ENCODE measurements at regions not wholly inside any gene's neighbourhood (a gene's known extent, or its start where the extent isn't known, plus 50 kb on each side); places are given as distances from the start of the nearest gene placed in this dataset.

DNA sequence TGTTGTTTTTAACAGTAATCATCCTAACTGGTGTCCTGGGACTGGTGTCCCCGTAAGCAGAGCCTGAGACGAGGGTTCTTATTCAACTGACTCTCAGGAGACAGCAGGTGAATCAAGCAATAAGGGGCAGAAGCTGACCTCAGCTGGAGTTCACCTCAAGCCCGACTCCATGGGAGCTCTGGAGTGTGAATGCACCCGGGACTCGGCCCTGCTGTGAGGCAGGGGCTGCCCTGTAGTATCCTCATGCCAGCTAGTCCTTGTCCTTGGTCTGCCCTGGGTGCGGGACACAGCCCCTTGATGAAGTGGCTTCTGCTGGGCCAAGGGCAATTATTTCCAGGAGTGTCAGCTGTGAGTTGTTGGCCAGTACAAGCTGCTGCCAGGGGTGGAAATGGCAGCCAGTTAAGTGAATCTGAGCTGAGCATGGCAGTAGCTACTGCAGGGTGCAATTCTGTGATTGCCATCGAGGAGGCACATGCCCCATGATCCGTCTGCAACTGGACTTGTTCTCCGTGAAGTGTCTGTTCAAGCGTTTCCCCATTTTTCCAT, 54.9 kb upstream of the OTOS start:
- TF ChIP-seq CTCF (IDR thresholded peaks at IDR 0.05): no peak
- no peaks in the 10 kb centered on the region for H4K20me1 ChIP-seq (ENCODE audit: insufficient read depth, low read length)
- 89% methylated on average over 8 of the region's 10 CpGs for WGBS (ENCODE audit: insufficient coverage)
- H3K9me3 ChIP-seq (replicated peaks in 1 of 2; ENCODE audit: control insufficient read depth in 1 of 2, insufficient read depth in 1 of 2, low read length in 2 of 2): no peaks in the 10 kb centered on the region
- Mint-ChIP-seq H3K4me1 (no peaks in the 10 kb centered on the region), H3K27ac (no peak overlapping the region), H3K36me3 (no peaks in the 10 kb centered on the region), H3K9me3 (no peaks in the 10 kb centered on the region), H3K27me3 (ENCODE audit: low read depth in 3 of 3) (peaks cover 1 to 6% (median 3%) of the 10 kb centered on the region in 3 donors), H3K4me3 (no peak overlapping the region)
- H3K9ac ChIP-seq (ENCODE audit: insufficient read depth, low read length, poor library complexity, severe bottlenecking): no peak overlapping the region
- no peaks in the 10 kb centered on the region for H3K4me1 ChIP-seq (ENCODE audit: control insufficient read depth in 1 of 2, insufficient read depth in 2 of 2, low read length in 2 of 2)
- no peak overlapping the region for H2AFZ ChIP-seq (ENCODE audit: insufficient read depth, low read depth, low read length, poor library complexity, severe bottlenecking)
- peaks cover 0 to 3% of the 10 kb centered on the region in 2 donors for H3K27me3 ChIP-seq (ENCODE audit: control insufficient read depth in 2 of 2, insufficient read depth in 2 of 2, low read length in 2 of 2)
- no peak overlapping the region for H3K27ac ChIP-seq (ENCODE audit: low read depth in 1 of 2, low read length in 2 of 2)
- no peak overlapping the region for H3K4me3 ChIP-seq (replicated peaks in 1 of 3; ENCODE audit: low read depth in 2 of 3, low read length in 3 of 3)
- no peaks in the 10 kb centered on the region for H3K79me2 ChIP-seq (ENCODE audit: insufficient read depth, low read length)
- no peak for DNase-seq
- H3K36me3 ChIP-seq (replicated peaks in 1 of 2; ENCODE audit: control insufficient read depth in 1 of 2, insufficient read depth in 2 of 2, low read length in 2 of 2): no peaks in the 10 kb centered on the region
- no peak overlapping the region for H3K4me2 ChIP-seq (replicated peaks; ENCODE audit: extremely low read depth, low read length, poor library complexity, severe bottlenecking)
- intact Hi-C loops (cut with micrococcal nuclease): no loop called here

DNA sequence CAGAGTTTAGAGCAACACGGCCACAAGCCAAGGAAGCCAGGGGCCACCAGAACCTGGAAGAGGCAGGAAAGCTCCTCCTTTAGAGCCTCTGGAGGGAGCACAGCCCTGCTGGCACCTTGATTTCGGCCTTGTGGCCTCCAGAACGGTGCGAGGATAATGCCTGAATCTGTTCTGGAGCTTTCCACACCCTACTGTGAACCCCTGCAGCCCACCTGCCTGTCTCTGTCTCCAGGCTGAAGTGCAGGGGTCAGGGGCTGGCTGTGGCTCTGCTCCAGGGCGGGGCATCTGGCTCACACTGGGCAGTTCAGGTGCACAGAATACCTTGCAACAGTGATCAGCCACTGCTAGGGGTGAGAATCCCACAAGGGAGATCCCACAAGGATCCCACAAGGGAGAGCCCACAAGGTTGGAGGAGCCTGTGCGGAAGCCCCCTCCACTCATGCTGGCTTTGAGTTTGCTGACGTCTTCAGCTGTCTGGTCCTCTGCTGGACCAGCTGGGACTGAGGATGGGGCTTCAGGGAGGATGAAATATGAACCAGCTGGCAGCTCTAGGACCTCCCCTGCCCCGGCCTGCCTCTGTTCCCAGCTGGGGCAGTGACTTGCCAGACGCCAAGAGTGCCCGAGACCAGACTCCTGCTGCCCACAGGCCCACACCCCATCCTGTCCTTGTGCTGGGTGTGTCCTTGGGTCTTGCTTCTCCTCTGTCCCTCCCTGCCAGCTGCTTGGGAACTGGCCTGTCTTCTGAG, 56.4 kb upstream of the OTOS start:
- no peak for DNase-seq
- Histone ChIP-seq H3K27me3 (ENCODE audit: control insufficient read depth in 2 of 2, insufficient read depth in 2 of 2, low read length in 2 of 2) (peaks cover 0 to 3% of the 10 kb centered on the region in 2 donors), H4K20me1 (ENCODE audit: insufficient read depth, low read length) (no peaks in the 10 kb centered on the region), H3K79me2 (ENCODE audit: insufficient read depth, low read length) (no peaks in the 10 kb centered on the region), H3K36me3 (replicated peaks in 1 of 2; ENCODE audit: control insufficient read depth in 1 of 2, insufficient read depth in 2 of 2, low read length in 2 of 2) (no peaks in the 10 kb centered on the region), H3K9ac (ENCODE audit: insufficient read depth, low read length, poor library complexity, severe bottlenecking) (no peak overlapping the region), H3K4me1 (ENCODE audit: control insufficient read depth in 1 of 2, insufficient read depth in 2 of 2, low read length in 2 of 2) (no peaks in the 10 kb centered on the region), H3K9me3 (replicated peaks in 1 of 2; ENCODE audit: control insufficient read depth in 1 of 2, insufficient read depth in 1 of 2, low read length in 2 of 2) (no peaks in the 10 kb centered on the region), H2AFZ (ENCODE audit: insufficient read depth, low read depth, low read length, poor library complexity, severe bottlenecking) (no peak overlapping the region), H3K4me3 (replicated peaks in 1 of 3; ENCODE audit: low read depth in 2 of 3, low read length in 3 of 3) (no peak overlapping the region), H3K4me2 (replicated peaks; ENCODE audit: extremely low read depth, low read length, poor library complexity, severe bottlenecking) (no peak overlapping the region), H3K27ac (ENCODE audit: low read depth in 1 of 2, low read length in 2 of 2) (no peak overlapping the region)
- Mint-ChIP-seq H3K4me3 (no peak overlapping the region), H3K4me1 (no peaks in the 10 kb centered on the region), H3K27me3 (ENCODE audit: low read depth in 3 of 3) (peaks cover 6 to 9% (median 6%) of the 10 kb centered on the region in 3 donors), H3K27ac (no peak overlapping the region), H3K36me3 (no peaks in the 10 kb centered on the region), H3K9me3 (no peaks in the 10 kb centered on the region)
- TF ChIP-seq CTCF (IDR thresholded peaks at IDR 0.05): no peak
- 93% methylated on average over 9 of the region's 10 CpGs for WGBS (ENCODE audit: insufficient coverage)
- intact Hi-C loops (cut with micrococcal nuclease): no loop called here

Measured in CD14-positive monocyte (primary cell).